SU-DHL-6 (cell line): ENCODE measurements at regions not wholly inside any gene's neighbourhood (a gene's known extent, or its start where the extent isn't known, plus 50 kb on each side); places are given as distances from the start of the nearest gene placed in this dataset.

Experiments
- H2AFZ ChIP-seq: fragments of 200-600 bp; sonication (generic); 2 replicates; pipeline ENCODE4 v1.6.1; 2014; ENCODE audit warnings: low read depth, mild to moderate bottlenecking, moderate library complexity, mixed read lengths, antibody characterized with exemption, low read length; ENCODE audit not compliant: severe bottlenecking
- H3F3A ChIP-seq: fragments of 200-600 bp; shearing (Covaris generic); 2 replicates; pipeline ENCODE4 v1.6.0; 2016; ENCODE audit warnings: antibody characterized with exemption, mild to moderate bottlenecking; ENCODE audit not compliant: insufficient read depth
- H3K27ac ChIP-seq: fragments of 200-600 bp; sonication (generic); 2 replicates; pipeline ENCODE4 v1.5.1; 2016; ENCODE audit warnings: low read depth, mild to moderate bottlenecking, low read length, moderate library complexity, mixed read lengths
- H3K27me3 ChIP-seq: fragments of 200-600 bp; sonication (generic), shearing (Covaris generic); 2 replicates; pipeline ENCODE4 v1.6.0; 2014; ENCODE audit warnings: mild to moderate bottlenecking, low read length
- H3K36me3 ChIP-seq: fragments of 200-600 bp; sonication (generic); 2 replicates; pipeline ENCODE4 v1.6.1; 2014; ENCODE audit warnings: mild to moderate bottlenecking, low read length, mixed read lengths
- H3K4me2 ChIP-seq: fragments of 300-600, 200-600 bp; shearing (Covaris generic), sonication (generic); 2 replicates; pipeline ENCODE4 v1.6.0; 2014; ENCODE audit warnings: low read length, low read depth, mild to moderate bottlenecking; ENCODE audit not compliant: poor library complexity, severe bottlenecking
- H3K4me3 ChIP-seq: fragments of 200-600 bp; sonication (generic); 2 replicates; pipeline ENCODE4 v1.5.1; 2014; ENCODE audit warnings: antibody characterized with exemption, low read length, mild to moderate bottlenecking, mixed read lengths; ENCODE audit not compliant: insufficient read depth, poor library complexity, severe bottlenecking
- H3K79me2 ChIP-seq: fragments of 200-600 bp; sonication (generic); 2 replicates; pipeline ENCODE4 v1.6.1; 2014; ENCODE audit warnings: mild to moderate bottlenecking, low read length, moderate library complexity; ENCODE audit not compliant: insufficient read depth
- H3K9ac ChIP-seq: fragments of 200-600 bp; sonication (generic); 2 replicates; pipeline ENCODE4 v1.7.0; 2014; ENCODE audit warnings: mild to moderate bottlenecking, low read length
- H3K9me2 ChIP-seq: fragments of 200-600 bp; sonication (generic); replicated peaks from 2 replicates; pipeline ENCODE4 v1.6.1; 2014; ENCODE audit warnings: low read length; ENCODE audit not compliant: insufficient read depth
- H3K9me3 ChIP-seq: fragments of 200-600 bp; sonication (generic); 2 replicates; pipeline ENCODE4 v1.6.1; 2014; ENCODE audit warnings: low read length, mixed read lengths; ENCODE audit not compliant: insufficient read depth
- H4K20me1 ChIP-seq: fragments of 200-600 bp; sonication (generic); 2 replicates; pipeline ENCODE4 v1.6.1; 2014; ENCODE audit warnings: low read depth, mild to moderate bottlenecking, antibody characterized with exemption, low read length, moderate library complexity, mixed read lengths
- EZH2phosphoT487 ChIP-seq: fragments of 200-600 bp; sonication (generic), shearing (Covaris generic); conservative IDR thresholded peaks from 2 replicates; pipeline ENCODE4 v1.6.1; 2018; ENCODE audit warnings: mild to moderate bottlenecking, antibody characterized with exemption, low read length, moderate library complexity, mixed read lengths
- TF ChIP-seq, protein P1 (sequence below): fragments of 200-600 bp; sonication (generic); IDR thresholded peaks from one replicate; pipeline ENCODE4 v1.5.1; 2017; ENCODE audit warnings: antibody characterized with exemption, mild to moderate bottlenecking, low read length, moderate library complexity; ENCODE audit not compliant: insufficient read depth, poor library complexity, severe bottlenecking

DNA sequence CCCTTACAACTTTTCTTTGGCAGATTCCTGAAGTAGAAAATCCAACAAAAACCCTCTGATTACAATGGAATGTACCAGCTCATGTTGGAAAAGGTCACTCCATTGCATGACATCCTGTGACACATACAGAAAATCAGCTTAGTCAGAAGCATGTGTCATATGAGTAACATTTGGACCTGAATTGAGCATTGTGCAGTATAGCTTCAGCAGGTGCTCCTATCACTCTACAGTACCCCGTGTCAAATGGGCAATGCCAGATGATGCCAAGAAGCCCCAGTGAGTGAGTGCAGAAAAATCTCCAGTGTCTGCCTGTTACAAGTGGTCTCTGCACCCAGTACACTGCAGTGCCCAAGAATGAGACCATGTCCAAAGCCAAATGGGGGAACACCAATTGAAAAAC lies 129.7 kb upstream of the RUNX1 start:
- no peak overlapping the region for H2AFZ ChIP-seq

DNA sequence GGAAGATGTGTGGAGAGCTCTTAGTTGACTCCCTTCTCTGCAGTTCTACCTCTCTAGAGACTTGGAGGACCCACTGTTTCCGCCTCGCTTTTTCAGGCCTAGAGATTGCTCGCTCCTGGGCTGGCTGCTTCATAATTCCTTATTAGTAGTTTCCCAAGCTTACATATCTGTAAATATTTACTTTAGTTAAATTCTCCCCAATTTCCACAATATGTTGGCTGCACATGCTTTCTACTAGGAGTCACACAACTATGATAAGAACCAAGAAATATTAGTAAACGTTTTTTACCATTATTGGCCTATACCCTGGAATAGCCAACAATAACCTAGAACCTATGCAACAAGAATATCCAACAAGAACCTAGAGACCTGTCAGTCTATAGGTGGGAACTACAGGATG lies 129.0 kb upstream of the RUNX1 start:
- no peaks in the 10 kb centered on the region for H3K36me3 ChIP-seq
- H4K20me1 ChIP-seq: no peaks in the 10 kb centered on the region
- H3K4me3 ChIP-seq: no peak overlapping the region
- H3K27me3 ChIP-seq: no peaks in the 10 kb centered on the region
- no peak overlapping the region for H3K27ac ChIP-seq
- H3K9ac ChIP-seq: no peak overlapping the region
- TF ChIP-seq EZH2phosphoT487: no peak
- TF ChIP-seq, protein P1, sequence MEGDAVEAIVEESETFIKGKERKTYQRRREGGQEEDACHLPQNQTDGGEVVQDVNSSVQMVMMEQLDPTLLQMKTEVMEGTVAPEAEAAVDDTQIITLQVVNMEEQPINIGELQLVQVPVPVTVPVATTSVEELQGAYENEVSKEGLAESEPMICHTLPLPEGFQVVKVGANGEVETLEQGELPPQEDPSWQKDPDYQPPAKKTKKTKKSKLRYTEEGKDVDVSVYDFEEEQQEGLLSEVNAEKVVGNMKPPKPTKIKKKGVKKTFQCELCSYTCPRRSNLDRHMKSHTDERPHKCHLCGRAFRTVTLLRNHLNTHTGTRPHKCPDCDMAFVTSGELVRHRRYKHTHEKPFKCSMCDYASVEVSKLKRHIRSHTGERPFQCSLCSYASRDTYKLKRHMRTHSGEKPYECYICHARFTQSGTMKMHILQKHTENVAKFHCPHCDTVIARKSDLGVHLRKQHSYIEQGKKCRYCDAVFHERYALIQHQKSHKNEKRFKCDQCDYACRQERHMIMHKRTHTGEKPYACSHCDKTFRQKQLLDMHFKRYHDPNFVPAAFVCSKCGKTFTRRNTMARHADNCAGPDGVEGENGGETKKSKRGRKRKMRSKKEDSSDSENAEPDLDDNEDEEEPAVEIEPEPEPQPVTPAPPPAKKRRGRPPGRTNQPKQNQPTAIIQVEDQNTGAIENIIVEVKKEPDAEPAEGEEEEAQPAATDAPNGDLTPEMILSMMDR: no peak
- no peaks in the 10 kb centered on the region for H3K9me3 ChIP-seq
- no peak overlapping the region for H3K4me2 ChIP-seq
- no peak overlapping the region for H2AFZ ChIP-seq
- H3F3A ChIP-seq: no peaks in the 10 kb centered on the region
- H3K9me2 ChIP-seq: no peaks in the 10 kb centered on the region
- H3K79me2 ChIP-seq: no peaks in the 10 kb centered on the region

More for the DNA sequence above, 129.7 kb upstream of the RUNX1 start:
- H3K9me2 ChIP-seq: no peaks in the 10 kb centered on the region
- no peaks in the 10 kb centered on the region for H3K9me3 ChIP-seq
- no peak overlapping the region for H3K9ac ChIP-seq
- H4K20me1 ChIP-seq: no peaks in the 10 kb centered on the region
- H3K4me2 ChIP-seq: no peak overlapping the region
- H3K4me3 ChIP-seq: no peak overlapping the region
- no peaks in the 10 kb centered on the region for H3K36me3 ChIP-seq
- no peaks in the 10 kb centered on the region for H3F3A ChIP-seq
- H3K79me2 ChIP-seq: no peaks in the 10 kb centered on the region
- no peak overlapping the region for H3K27ac ChIP-seq
- H3K27me3 ChIP-seq: no peaks in the 10 kb centered on the region
- TF ChIP-seq EZH2phosphoT487: no peak
- TF ChIP-seq, protein P1: no peak

- TF ChIP-seq, protein P1: no peak
- no peak for TF ChIP-seq EZH2phosphoT487
- Histone ChIP-seq H3K36me3 (no peaks in the 10 kb centered on the region), H3K27me3 (no peaks in the 10 kb centered on the region), H3K9me2 (no peaks in the 10 kb centered on the region), H2AFZ (no peak overlapping the region), H3K4me3 (no peak overlapping the region), H4K20me1 (no peaks in the 10 kb centered on the region), H3K27ac (no peak overlapping the region), H3F3A (no peaks in the 10 kb centered on the region), H3K79me2 (no peaks in the 10 kb centered on the region), H3K9ac (no peak overlapping the region), H3K9me3 (no peaks in the 10 kb centered on the region), H3K4me2 (no peak overlapping the region)
These were observed 123.1 kb upstream of the RUNX1 start for GRCh38 chr21:35172231-35172630.
